SH-SY5Y (cell line): ENCODE measurements at regions not wholly inside any gene's neighbourhood (a gene's known extent, or its start where the extent isn't known, plus 50 kb on each side); places are given as distances from the start of the nearest gene placed in this dataset.

ENCODE experiments used
- GATA2 ChIP-seq: IDR thresholded peaks from 2 replicates; pipeline ENCODE4 v1.6.1; 2011; ENCODE audit warnings: mild to moderate bottlenecking, low read depth, low read length
- GATA3 ChIP-seq: IDR thresholded peaks from 2 replicates; pipeline ENCODE4 v1.6.1; 2011; ENCODE audit warnings: low read depth, mild to moderate bottlenecking, low read length, moderate library complexity

DNA sequence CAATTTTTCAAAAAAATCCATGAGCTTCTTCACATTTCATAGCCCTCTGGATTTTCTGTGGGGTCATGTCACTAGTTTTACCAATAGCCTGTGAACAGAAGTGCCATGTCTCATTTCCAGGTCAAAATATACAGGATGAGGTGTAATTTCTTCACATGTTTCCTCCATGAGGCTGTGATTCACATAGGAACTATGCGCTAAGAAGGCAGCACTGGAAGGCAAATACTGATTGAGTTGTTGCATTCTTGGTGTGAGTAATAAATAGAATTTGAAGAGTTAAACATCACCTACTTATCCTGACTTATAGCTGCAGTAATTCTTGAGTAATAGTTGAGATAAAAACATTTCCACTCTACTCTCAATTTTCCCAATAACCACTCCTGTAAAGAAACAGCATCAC is 442.3 kb downstream of the HAO1 start:
- TF ChIP-seq GATA3 (no peak), GATA2 (no peak)
